Left ventricle myocardium inferior (tissue), 1 donor: ENCODE measurements at regions not wholly inside any gene's neighbourhood (a gene's known extent, or its start where the extent isn't known, plus 50 kb on each side); places are given as distances from the start of the nearest gene placed in this dataset.
A peak's percentile ranks its signal among the peaks of the same experiment; 100 is the strongest.

Experiments
- DNase-seq: peaks from one replicate; pipeline ENCODE4 v3.0.0-alpha.2; 2020
- H3K27ac ChIP-seq: fragments of 200-600 bp; replicated peaks from 2 replicates; pipeline ENCODE4 v1.8.0; 2021
- H3K27me3 ChIP-seq: fragments of 200-600 bp; 2 replicates; pipeline ENCODE4 v1.8.0; 2021; ENCODE audit warnings: low read depth
- H3K36me3 ChIP-seq: fragments of 200-600 bp; 2 replicates; pipeline ENCODE4 v1.8.0; 2021
- H3K4me1 ChIP-seq: fragments of 200-600 bp; 2 replicates; pipeline ENCODE4 v1.8.0; 2021
- H3K4me3 ChIP-seq: fragments of 200-600 bp; 2 replicates; pipeline ENCODE4 v1.8.0; 2021; ENCODE audit warnings: mild to moderate bottlenecking, moderate library complexity
- H3K9me3 ChIP-seq: fragments of 200-600 bp; replicated peaks from 2 replicates; pipeline ENCODE4 v1.8.0; 2021
- CTCF ChIP-seq: fragments of 200-600 bp; IDR thresholded peaks from 2 replicates; pipeline ENCODE4 v1.8.0; 2021; ENCODE audit warnings: antibody characterized with exemption, mild to moderate bottlenecking, borderline replicate concordance
- intact Hi-C: fragments of 100-400 bp; cut with micrococcal nuclease; formaldehyde crosslinking; loops from one replicate; pipeline ENCODE4 v1.11.0; 2022
- donor health status: DM: no; HTN: yes; CAD: no; lungs with severe emphysema.

- no peak overlapping the region for H3K4me3 ChIP-seq
- intact Hi-C loops, result no loop called here
- H3K4me1 ChIP-seq, result no peaks in the 10 kb centered on the region
- H3K36me3 ChIP-seq, result no peaks in the 10 kb centered on the region
- no peaks in the 10 kb centered on the region for H3K9me3 ChIP-seq
- H3K27ac ChIP-seq, result no peak overlapping the region
- TF ChIP-seq CTCF, result no peak
- H3K27me3 ChIP-seq, result no peaks in the 10 kb centered on the region
- no peak for DNase-seq
Measured at GRCh38 chr21:19244502-19245187, 841.1 kb upstream of the TMPRSS15 start.

- no peak overlapping the region for H3K27ac ChIP-seq
- no peaks in the 10 kb centered on the region for H3K27me3 ChIP-seq
- DNase-seq, result no peak
- H3K4me1 ChIP-seq, result no peaks in the 10 kb centered on the region
- no peak overlapping the region for H3K4me3 ChIP-seq
- H3K36me3 ChIP-seq, result no peaks in the 10 kb centered on the region
- TF ChIP-seq CTCF, result no peak
- intact Hi-C loops, result no loop called here
- H3K9me3 ChIP-seq, result no peaks in the 10 kb centered on the region
Measured at GRCh38 chr21:19245188-19245580, 841.6 kb upstream of the TMPRSS15 start.

- Histone ChIP-seq H3K36me3 (no peaks in the 10 kb centered on the region), H3K27me3 (no peaks in the 10 kb centered on the region), H3K4me1 (no peaks in the 10 kb centered on the region), H3K4me3 (no peak overlapping the region), H3K27ac (no peak overlapping the region), H3K9me3 (no peaks in the 10 kb centered on the region)
- no peak for DNase-seq
- no peak for TF ChIP-seq CTCF
- intact Hi-C loops, result no loop called here
Measured at GRCh38 chr21:19246018-19246417, 842.4 kb upstream of the TMPRSS15 start.

GRCh38 chr21:19256934-19257660 lies 853.5 kb upstream of the TMPRSS15 start:
- no peaks in the 10 kb centered on the region for H3K27me3 ChIP-seq
- peak overlapping the region; percentile 70 for H3K27ac ChIP-seq
- intact Hi-C loops, result no loop called here
- peak; percentile 33 for DNase-seq
- no peaks in the 10 kb centered on the region for H3K9me3 ChIP-seq
- peaks cover 4% of the 10 kb centered on the region for H3K4me1 ChIP-seq
- TF ChIP-seq CTCF, result no peak
- H3K4me3 ChIP-seq, result no peak overlapping the region
- no peaks in the 10 kb centered on the region for H3K36me3 ChIP-seq

- H3K4me3 ChIP-seq, result no peak overlapping the region
- no peak for DNase-seq
- no peaks in the 10 kb centered on the region for H3K27me3 ChIP-seq
- H3K27ac ChIP-seq, result no peak overlapping the region
- H3K9me3 ChIP-seq, result peaks cover 3% of the 10 kb centered on the region
- intact Hi-C loops, result no loop called here
- no peaks in the 10 kb centered on the region for H3K36me3 ChIP-seq
- peaks cover 4% of the 10 kb centered on the region for H3K4me1 ChIP-seq
- no peak for TF ChIP-seq CTCF
Measured at GRCh38 chr21:19261731-19262376, 858.3 kb upstream of the TMPRSS15 start.
